Smooth muscle cell (in vitro differentiated cells): ENCODE measurements at regions not wholly inside any gene's neighbourhood (a gene's known extent, or its start where the extent isn't known, plus 50 kb on each side); places are given as distances from the start of the nearest gene placed in this dataset.

Experiments used
- DNase-seq: peaks from one replicate; lab custom pipeline; 2025; ENCODE audit not compliant: unreplicated experiment; lab: John Stamatoyannopoulos, UW
- H2AFZ ChIP-seq: fragments of 200-600 bp; sonication (generic); 2 replicates; pipeline ENCODE4 v1.6.0; 2016; ENCODE audit warnings: antibody characterized with exemption, low read depth, mild to moderate bottlenecking
- H3F3A ChIP-seq: fragments of 200-600 bp; sonication (generic); 2 replicates; pipeline ENCODE4 v1.6.0; 2017; ENCODE audit warnings: antibody characterized with exemption, low read depth
- H3K27ac ChIP-seq: fragments of 200-600 bp; sonication (generic); 2 replicates; pipeline ENCODE4 v1.5.1; 2016; ENCODE audit warnings: low read depth, mild to moderate bottlenecking
- H3K27me3 ChIP-seq: fragments of 200-600 bp; sonication (generic); 2 replicates; pipeline ENCODE4 v1.6.1; 2016; ENCODE audit warnings: low read depth, mild to moderate bottlenecking
- H3K36me3 ChIP-seq: fragments of 200-600 bp; sonication (generic); 2 replicates; pipeline ENCODE4 v1.5.1; 2016; ENCODE audit warnings: low read depth
- H3K4me1 ChIP-seq: fragments of 200-600 bp; sonication (generic); 2 replicates; pipeline ENCODE4 v1.5.1; 2016; ENCODE audit warnings: low read depth
- H3K4me2 ChIP-seq: fragments of 200-600 bp; sonication (generic); 2 replicates; pipeline ENCODE4 v1.6.0; 2016; ENCODE audit warnings: mild to moderate bottlenecking
- H3K4me3 ChIP-seq: fragments of 200-600 bp; sonication (generic); 2 replicates; pipeline ENCODE4 v1.5.1; 2016; ENCODE audit warnings: mild to moderate bottlenecking
- H3K79me2 ChIP-seq: fragments of 200-600 bp; sonication (generic); 2 replicates; pipeline ENCODE4 v1.6.0; 2016; ENCODE audit warnings: low read depth, mild to moderate bottlenecking
- H3K9ac ChIP-seq: fragments of 200-600 bp; sonication (generic); 2 replicates; pipeline ENCODE4 v1.6.0; 2016; ENCODE audit warnings: low read depth
- H3K9me3 ChIP-seq: fragments of 200-600 bp; sonication (generic); replicated peaks from 2 replicates; pipeline ENCODE4 v1.5.1; 2016; ENCODE audit warnings: low read depth
- H4K20me1 ChIP-seq: fragments of 200-600 bp; sonication (generic); 2 replicates; pipeline ENCODE4 v1.6.0; 2016; ENCODE audit warnings: low read depth
- WGBS: methylation state at CpG from one replicate; pipeline ENCODE4 v1.1.7; 2016; ENCODE audit warnings: low lambda C conversion rate; 5-methylcytosine and 5-hydroxymethylcytosine counted together
- TF ChIP-seq, protein P1 (sequence below): fragments of 200-600 bp; sonication (generic); IDR thresholded peaks from 2 replicates; pipeline ENCODE4 v1.5.1; 2017; ENCODE audit warnings: borderline replicate concordance, mild to moderate bottlenecking, antibody characterized with exemption; ENCODE audit not compliant: insufficient read depth, poor library complexity, severe bottlenecking

DNA sequence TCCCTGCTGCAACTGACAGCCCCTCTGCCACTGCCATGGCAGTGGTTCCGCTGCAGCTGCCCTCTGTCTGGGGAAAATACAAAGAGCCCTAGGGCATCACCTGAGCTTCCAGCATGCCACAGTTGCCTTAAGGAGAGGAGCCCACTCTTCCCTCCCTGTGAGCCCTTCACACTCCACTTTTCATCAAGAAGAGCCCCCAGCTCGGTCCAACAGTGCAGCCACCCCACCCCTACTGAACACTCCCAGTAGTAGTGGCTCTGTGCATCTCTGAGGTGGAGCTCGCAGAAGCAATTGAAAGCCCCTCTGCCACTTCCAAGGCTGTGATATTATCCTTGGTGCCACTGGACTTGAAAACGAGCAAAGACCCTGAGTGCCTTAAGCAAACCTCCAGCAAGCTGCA lies 696.8 kb upstream of the COX7C start:
- Histone ChIP-seq H3K4me3 (no peak overlapping the region), H3F3A (no peaks in the 10 kb centered on the region), H3K27ac (no peak overlapping the region), H2AFZ (no peak overlapping the region), H3K9me3 (no peaks in the 10 kb centered on the region), H3K36me3 (no peaks in the 10 kb centered on the region), H3K4me1 (no peaks in the 10 kb centered on the region), H3K27me3 (no peaks in the 10 kb centered on the region), H3K79me2 (no peaks in the 10 kb centered on the region), H3K9ac (no peak overlapping the region), H3K4me2 (no peak overlapping the region), H4K20me1 (no peaks in the 10 kb centered on the region)
- TF ChIP-seq, protein P1, sequence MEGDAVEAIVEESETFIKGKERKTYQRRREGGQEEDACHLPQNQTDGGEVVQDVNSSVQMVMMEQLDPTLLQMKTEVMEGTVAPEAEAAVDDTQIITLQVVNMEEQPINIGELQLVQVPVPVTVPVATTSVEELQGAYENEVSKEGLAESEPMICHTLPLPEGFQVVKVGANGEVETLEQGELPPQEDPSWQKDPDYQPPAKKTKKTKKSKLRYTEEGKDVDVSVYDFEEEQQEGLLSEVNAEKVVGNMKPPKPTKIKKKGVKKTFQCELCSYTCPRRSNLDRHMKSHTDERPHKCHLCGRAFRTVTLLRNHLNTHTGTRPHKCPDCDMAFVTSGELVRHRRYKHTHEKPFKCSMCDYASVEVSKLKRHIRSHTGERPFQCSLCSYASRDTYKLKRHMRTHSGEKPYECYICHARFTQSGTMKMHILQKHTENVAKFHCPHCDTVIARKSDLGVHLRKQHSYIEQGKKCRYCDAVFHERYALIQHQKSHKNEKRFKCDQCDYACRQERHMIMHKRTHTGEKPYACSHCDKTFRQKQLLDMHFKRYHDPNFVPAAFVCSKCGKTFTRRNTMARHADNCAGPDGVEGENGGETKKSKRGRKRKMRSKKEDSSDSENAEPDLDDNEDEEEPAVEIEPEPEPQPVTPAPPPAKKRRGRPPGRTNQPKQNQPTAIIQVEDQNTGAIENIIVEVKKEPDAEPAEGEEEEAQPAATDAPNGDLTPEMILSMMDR, result no peak
- 88% methylated on average over 4 of the region's 4 CpGs for WGBS
- no peak for DNase-seq

DNA sequence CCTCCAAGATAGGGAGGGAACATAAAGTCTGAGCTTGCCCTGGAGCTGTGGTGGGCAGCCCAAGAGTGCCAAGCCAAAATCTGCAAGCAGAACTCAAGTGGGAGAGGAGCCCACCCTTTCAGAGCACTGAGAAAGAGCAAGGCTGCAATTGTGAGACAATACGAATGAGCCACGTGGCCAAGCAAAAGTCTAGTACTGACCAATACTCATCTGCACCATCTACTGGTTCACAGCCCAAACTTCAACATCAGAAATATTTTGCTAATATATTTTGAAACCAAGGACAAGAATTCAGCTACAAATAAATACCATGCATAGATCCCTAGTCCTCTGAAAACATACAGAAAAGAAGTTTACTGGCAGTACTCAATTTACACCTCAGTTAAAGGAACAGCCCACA lies 696.2 kb upstream of the COX7C start:
- Histone ChIP-seq H3K4me2 (no peak overlapping the region), H3K9me3 (no peaks in the 10 kb centered on the region)
- 33% methylated on average over 2 of the region's 2 CpGs for WGBS

DNA sequence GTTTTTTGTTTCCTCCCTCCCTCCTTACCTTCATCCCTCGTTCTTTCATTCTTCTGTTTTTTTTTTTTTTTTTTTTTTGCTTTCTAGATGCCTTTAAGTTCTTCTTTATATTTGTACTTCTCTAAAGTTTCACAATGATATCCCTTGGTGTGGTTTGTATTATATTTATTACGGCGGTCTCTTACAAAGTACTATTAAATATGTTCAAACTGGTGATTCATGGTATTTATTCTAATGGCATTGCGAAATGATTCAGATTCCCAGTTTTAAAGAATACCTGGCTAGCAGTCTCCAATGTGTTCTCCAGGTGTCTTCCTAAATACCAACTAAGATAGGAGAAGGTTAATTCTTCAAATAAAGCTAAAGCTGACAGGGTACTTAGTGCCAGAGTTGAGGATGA lies 690.1 kb upstream of the COX7C start:
- Histone ChIP-seq H3K4me1 (no peaks in the 10 kb centered on the region), H3K27ac (no peak overlapping the region), H3K9me3 (no peaks in the 10 kb centered on the region), H3K9ac (no peak overlapping the region), H3K4me3 (no peak overlapping the region), H4K20me1 (no peaks in the 10 kb centered on the region), H2AFZ (no peak overlapping the region), H3K36me3 (no peaks in the 10 kb centered on the region), H3K4me2 (no peak overlapping the region), H3K27me3 (no peaks in the 10 kb centered on the region), H3F3A (no peaks in the 10 kb centered on the region), H3K79me2 (no peaks in the 10 kb centered on the region)
- no peak for DNase-seq
- 98% methylated on average over 4 of the region's 4 CpGs for WGBS
- TF ChIP-seq, protein P1, result no peak

More for the DNA sequence above, 696.2 kb upstream of the COX7C start:
- H3K4me3 ChIP-seq, result no peak overlapping the region
- H3K9ac ChIP-seq, result no peak overlapping the region
- no peaks in the 10 kb centered on the region for H3K79me2 ChIP-seq
- H3K27ac ChIP-seq, result no peak overlapping the region
- TF ChIP-seq, protein P1, result no peak
- no peak overlapping the region for H2AFZ ChIP-seq
- no peaks in the 10 kb centered on the region for H4K20me1 ChIP-seq
- H3K4me1 ChIP-seq, result no peaks in the 10 kb centered on the region
- no peaks in the 10 kb centered on the region for H3F3A ChIP-seq
- H3K36me3 ChIP-seq, result no peaks in the 10 kb centered on the region
- H3K27me3 ChIP-seq, result no peaks in the 10 kb centered on the region
- no peak for DNase-seq

DNA sequence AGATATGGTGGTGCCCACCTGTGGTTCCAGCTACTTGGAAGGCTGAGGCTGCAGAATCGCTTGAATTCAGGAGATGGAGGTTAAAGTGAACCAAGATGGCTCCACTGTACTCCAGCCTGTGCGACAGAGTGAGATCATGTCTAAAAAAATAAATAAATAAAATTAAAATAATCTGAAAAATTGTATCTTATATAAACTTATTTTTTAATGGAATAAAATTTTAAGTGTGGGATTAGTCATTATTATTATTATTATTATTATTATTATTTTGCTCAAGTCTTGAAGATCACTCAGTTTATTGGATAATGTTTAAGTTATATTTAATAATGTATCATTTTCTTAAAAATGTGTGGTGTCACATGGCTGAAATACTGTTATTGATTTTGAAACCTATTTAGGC lies 688.0 kb upstream of the COX7C start:
- no peak overlapping the region for H3K27ac ChIP-seq
- H3K27me3 ChIP-seq, result no peaks in the 10 kb centered on the region
- no peak overlapping the region for H3K4me3 ChIP-seq
- no peaks in the 10 kb centered on the region for H3K36me3 ChIP-seq
- H2AFZ ChIP-seq, result no peak overlapping the region
- no peak overlapping the region for H3K9ac ChIP-seq
- TF ChIP-seq, protein P1, result no peak
- H4K20me1 ChIP-seq, result no peaks in the 10 kb centered on the region
- WGBS, result 97% methylated on average over 2 of the region's 2 CpGs
- no peaks in the 10 kb centered on the region for H3K79me2 ChIP-seq
- H3K4me2 ChIP-seq, result no peak overlapping the region
- no peaks in the 10 kb centered on the region for H3K9me3 ChIP-seq
- no peaks in the 10 kb centered on the region for H3F3A ChIP-seq
- DNase-seq, result no peak
- no peaks in the 10 kb centered on the region for H3K4me1 ChIP-seq
